HG02981 (cell line): ENCODE measurements at regions not wholly inside any gene's neighbourhood (a gene's known extent, or its start where the extent isn't known, plus 50 kb on each side); places are given as distances from the start of the nearest gene placed in this dataset.
"Not testable (repeated sequence)": the region's sequence is repeated elsewhere in the genome, so short reads cannot be mapped to it uniquely, and the experiment has no call there.

Experiments
- ATAC-seq: cut with Tn5 transposase; IDR thresholded peaks from one replicate; pipeline ENCODE4 v1.9.1; 2021; ENCODE audit warnings: mild to moderate bottlenecking, moderate library complexity; ENCODE audit not compliant: unreplicated experiment

DNA sequence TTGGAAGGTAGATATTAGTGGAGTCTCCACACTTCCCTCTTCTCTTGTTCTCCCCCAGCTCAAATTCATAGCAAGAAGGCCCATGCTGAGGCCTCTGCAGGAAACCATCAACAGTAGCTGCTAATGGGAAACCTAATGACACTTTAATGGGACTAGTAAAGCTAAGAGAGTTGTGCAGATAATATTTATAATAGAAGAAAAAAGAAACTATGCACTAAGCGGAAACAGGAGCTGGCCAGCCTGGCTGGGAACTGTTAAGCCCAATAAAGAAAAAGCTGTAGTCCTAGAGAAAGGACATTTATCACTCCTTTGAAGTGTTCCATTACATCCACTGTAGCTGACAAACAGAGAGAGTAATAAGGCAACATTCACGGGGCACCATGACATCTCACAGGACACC is 229.6 kb downstream of the IGSF11 start:
- ATAC-seq: no peak

DNA sequence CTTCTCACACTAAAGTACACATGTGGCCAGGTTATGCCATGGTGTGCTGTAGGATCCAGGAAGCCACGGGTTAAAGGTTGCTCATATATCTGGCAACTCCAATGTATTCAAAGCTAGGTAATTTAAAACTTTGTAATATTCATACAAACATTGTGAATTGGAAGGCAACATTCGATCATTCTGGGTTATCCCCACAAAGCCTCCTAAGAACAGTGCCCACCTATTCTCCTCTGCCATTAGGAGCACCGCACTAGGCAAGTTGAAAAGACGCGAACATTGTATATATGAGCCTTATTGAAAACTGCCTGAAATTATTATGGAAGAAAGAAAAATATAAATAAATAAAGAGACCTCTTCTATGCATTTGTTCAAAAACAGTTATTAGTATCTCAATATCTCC is 228.2 kb downstream of the IGSF11 start:
- ATAC-seq: no peak

DNA sequence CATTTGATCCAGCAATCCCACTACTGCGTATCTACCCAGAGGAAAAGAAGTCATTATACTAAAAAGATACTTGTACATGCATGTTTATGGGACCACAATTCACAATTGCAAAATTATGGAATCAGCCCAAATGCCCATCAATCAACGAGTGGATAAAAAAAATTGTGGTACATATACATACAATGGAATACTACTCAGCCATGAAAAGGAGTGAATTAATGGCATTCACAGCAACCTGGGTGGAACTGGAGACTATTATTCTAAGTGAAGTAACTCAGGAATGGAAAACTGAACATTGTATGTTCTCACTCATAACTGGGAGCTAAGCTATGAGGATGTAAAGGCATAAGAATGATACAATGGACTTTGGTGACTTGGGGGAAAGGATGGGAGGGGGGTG is 227.3 kb downstream of the IGSF11 start:
- ATAC-seq: not testable (repeated sequence)

DNA sequence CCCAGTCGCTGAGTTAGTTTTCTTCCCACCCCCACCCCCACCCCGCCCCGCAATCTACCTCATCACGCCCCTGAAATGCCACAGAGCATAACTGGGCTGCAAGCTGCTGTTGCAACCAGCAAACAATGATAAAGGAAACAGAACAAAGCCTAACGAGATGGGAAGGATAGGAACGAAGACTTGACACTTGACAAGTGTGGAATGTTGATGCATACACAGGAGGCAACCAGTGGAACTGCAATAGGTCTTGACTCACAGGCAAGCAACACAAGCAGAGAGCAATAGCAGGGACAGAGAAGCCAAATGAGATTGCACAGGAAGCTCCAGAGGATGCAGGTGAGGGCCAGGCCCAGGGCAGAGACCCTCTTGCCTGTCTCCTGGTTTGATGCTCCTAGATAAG is 225.9 kb downstream of the IGSF11 start:
- no peak for ATAC-seq

DNA sequence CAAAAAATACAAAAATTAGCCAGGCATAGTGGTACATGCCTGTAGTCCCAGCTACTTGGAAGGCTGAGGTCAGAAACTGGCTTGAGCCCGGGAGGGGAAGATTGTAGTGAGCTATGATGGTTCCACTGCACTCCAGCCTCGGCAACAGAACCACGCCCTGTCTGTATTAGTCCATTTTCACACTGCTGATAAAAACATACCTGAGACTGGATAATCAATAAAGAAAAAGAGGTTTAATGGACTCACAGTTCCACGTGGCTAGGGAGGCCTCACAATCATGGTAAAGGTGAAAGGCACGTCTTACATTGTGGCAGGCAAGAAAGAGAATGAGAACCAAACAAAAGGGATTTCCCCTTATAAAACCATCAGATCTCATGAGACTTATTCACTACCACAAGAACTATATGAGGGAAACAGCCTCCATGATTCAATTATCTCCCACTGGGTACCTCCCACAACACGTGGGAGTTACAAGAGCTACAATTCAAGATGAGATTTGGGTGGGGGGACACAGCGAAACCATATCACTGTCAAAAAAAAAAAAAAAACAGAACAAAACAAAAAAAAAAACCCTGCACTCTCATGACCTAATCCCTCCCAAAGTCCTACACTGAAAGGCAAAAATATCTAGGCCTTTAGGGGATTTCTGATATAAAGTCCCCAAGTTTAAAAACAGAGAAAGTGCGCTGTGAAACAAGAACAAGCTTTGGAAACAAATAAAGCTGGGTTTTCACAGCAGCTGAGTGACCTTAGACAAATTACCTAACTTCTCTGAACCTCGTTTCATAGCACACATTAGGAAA is 224.7 kb downstream of the IGSF11 start:
- ATAC-seq: peak; percentile 44

DNA sequence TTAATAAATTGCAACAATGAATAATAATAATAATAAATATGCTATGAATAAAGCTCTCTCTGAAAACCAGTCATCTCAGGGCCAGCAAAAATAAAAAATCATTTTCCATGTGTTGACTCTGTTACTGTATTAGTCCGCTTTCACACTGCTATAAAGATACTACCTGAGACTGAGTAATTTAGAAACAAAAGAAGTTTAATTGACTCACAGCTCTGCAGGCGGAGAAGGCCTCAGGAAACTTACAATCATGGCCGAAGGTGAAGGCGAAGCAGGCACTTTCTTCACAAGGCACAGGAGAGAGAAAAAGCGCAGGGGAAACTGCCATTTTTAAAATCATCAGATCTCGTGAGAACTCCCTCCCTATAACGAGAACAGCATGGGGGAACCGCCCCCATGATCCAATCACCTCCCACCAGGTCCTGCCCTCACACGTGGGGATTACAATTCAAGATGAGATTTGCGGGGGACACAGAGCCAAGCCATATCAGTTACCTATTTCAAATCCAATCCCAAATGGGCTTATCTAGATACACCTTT is 224.1 kb downstream of the IGSF11 start:
- ATAC-seq: peak; percentile 9

DNA sequence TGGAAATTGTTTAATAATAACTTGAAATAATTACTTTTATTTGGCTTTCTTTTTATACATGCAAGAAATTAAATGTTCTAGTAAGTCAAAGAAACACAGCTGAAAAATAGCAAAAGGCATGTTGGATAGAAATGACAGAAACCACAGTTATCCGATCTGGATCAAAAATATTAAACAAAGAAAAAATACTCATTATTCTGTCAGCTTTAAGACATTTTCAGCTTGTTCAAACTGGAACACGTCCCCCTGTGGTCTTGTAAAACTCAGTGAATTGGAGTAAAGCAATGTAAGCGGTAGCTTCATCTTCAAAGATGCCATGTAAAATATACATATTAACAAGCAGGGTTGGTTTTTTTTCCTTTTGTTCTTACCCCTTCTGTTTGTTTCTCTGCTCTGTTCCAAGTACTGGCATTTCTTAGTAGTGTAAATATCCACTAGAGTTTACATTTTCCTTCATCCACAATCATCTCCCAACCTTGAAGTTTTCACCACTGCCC is 223.4 kb downstream of the IGSF11 start:
- no peak for ATAC-seq

DNA sequence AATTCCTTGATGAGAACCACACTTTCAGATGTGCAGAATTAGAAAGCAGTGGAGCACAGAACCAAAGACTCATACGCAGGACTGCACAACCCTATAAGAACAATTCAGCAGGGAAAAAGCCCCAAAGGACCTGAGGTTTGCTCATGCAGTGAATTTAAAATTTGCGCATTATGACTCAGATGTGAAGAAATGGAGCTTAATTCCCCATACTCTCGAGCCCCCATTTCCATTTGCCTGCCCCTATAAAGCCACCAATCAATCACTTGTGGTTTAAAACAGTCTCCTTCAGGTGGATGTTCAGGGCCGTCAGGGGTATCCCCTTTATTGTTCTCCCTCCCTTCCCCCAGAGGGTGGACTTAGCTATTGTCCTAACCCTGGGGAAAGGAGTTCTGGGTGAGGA is 221.2 kb downstream of the IGSF11 start:
- no peak for ATAC-seq

DNA sequence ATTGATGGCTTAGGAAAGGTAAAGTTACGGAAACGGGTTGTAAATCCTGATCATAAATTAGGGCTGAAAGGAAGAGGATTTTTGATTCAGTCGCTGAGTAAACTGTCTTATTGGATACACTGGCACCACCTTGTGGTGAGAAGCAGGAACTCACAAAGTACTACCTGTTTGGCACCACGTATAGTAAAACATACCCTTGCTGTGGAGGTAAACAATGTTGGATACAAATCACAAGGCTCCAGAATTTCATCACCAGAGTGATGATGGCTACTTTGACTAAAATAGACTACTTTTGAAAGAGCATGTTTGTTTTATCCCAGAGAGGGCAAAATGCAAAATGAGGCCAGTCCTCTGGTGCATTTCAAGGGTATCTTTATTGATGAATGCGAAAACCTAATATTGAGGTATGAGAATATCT is 216.9 kb downstream of the IGSF11 start:
- ATAC-seq: peak; percentile 91

DNA sequence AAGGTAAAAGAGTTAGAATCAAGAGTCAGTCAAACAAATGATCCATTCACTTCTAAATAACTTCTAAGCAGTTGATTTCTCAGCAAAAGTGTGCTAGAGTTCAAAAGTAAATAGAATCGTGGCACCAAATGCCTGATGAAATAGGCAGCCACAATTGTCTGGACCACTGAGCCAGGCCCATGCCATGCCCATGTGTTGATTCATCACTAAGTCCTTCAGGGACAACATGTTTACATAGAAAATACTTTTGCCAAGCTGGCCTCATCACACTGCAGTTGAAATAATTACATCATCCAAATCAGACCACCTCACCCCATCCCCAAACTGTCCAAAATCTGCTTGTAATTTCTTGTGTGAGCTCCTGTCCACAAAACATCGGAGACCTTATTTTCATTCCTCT is 216.3 kb downstream of the IGSF11 start:
- no peak for ATAC-seq

DNA sequence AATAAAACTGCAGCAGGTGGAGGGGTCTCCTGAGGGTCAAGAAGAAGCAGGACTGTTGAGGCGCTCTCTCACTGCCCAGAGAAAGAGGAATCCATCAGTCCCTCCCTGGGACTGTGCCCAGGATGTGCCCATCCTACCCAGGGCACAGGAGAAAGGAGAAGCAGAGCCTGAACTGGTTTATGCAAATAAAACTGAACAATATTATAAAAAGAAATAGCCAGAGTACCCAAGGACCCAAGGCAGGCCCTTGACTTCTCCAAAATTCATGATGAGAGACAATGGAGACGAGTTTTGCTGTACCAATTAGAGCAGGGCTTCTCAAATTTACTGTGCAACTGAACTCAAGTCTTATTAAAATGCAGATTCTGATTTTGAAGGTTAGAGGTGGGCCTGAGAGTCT is 211.0 kb downstream of the IGSF11 start:
- ATAC-seq: no peak

DNA sequence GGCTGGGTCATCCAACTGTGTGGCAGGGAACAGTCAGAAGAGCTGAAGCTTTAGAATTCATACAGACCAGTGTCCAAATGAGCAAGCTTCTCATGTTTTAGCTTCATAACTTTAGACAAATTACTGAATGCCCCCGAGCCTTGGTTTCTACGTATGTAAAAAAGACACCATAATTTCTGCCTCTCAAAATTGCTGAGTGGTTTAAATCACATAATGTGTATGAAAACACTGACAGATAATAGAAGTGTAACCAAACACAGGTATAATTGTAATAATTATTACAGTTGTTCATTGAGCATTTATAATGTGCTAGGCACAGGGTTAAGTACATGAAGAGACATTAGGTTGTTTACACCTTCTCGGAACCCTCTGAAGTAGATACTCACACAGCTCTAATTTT is 207.2 kb downstream of the IGSF11 start:
- ATAC-seq: no peak

DNA sequence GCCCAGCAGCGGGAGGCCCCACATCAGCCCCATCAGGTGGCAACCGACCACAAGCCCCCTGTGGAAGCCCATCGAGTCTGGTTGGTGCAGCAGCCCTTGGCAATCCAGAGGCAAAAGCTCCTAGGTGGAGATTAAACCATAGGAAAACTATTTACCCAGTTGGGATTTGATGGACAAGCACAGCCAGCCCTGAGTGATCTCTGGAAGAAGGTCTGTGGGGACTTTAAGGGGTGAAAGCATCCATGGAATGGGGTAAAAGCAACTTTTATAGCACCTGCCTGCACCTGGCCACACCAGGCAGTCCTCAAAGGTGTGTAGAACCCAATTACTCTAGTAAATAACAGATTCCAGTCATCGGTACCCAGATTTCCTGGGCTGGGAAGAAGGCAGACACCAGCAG is 206.3 kb downstream of the IGSF11 start:
- ATAC-seq: no peak

DNA sequence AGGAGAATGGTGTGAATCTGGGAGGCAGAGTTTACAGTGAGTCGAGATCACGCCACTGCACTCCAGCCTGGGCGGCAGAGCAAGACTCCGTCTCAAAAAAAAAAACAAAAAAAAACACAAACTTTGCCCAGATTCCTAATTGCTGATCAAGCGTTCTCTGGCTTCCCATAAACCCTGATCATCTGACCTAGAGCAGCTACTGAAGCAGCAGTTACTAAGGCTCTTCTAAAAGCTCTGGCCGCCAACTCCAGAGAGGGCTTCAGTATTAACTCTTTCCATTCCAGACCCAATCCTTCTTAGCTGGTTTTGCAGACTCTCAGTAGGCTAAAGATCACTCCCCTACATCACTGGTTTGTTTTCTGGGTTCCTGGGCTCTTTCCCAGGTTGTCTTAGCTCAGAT is 201.6 kb downstream of the IGSF11 start:
- no peak for ATAC-seq

DNA sequence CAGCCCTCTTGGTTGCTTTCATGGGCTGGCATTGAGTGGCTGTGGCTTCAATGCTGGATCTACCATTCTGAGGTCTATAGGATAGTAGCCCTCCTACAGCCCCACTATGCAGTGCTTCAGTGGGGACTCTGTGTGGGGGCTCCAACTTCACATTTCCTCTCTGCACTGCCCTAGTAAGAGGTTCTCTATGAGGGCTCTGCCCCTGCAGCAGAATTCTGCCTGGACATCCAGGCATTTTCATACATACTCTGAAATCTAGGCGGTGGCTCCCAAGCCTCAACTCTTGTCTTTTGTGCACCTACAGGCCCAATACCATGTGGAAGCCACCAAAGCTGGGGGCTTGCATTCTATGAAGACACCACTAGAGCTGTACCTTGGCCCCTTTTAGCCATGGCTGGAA is 195.8 kb downstream of the IGSF11 start:
- no peak for ATAC-seq

DNA sequence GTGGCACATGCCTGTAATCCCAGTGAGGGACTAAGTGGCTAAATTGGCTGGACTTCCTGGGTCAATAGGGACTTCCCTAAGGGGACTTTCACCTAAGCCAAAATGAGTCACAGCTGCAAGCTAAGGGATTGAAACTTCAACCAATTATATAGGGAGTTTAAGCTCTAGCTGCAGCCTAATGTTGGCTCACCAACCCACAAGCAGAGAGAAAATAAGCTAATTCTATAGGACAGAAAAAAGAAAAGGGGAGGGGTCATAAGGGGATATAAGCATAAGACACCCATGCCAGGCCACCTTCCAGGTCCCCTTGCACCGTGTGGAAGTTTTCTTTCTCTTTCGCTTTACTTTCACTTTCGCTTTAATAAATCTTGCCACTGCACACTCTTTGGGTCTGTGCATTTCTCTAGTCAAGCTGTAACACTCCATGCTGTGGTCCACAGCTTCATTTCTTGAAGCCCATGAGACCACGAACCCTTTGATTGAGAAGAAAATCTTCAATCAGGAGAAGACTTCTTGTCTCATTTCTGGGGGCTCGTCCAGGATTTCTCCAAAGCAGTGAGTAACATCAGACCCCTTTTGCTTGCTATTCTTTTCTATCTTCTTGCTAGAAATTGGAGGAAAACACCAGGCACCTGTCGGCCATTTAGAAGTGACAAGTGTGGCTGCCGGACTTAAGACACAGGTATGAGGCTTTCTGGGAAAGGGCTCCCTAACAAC is 192.3 kb downstream of the IGSF11 start:
- no peak for ATAC-seq

DNA sequence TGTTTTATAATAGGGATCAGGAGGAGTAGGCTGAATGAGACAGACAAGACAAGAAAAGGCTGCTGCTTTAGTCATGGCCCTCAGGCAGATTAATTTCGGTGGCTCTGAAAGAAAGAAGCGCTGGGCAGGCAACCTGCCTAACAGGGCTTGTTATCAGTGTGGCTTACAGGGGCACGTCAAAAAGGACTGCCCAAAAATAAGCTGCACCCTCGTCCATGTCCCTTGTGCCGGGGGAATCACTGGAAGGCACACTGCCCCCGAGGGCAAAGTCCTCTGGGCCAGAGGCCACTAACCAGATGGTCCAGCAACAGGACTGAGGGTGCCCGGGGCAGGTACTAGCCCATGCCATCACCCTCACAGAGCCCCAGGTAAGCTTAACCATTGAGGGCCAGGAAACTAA is 188.5 kb downstream of the IGSF11 start:
- no peak for ATAC-seq
